ENCODE measurements at regions not wholly inside any gene's neighbourhood (a gene's known extent, or its start where the extent isn't known, plus 50 kb on each side); places are given as distances from the start of the nearest gene placed in this dataset.

DNA sequence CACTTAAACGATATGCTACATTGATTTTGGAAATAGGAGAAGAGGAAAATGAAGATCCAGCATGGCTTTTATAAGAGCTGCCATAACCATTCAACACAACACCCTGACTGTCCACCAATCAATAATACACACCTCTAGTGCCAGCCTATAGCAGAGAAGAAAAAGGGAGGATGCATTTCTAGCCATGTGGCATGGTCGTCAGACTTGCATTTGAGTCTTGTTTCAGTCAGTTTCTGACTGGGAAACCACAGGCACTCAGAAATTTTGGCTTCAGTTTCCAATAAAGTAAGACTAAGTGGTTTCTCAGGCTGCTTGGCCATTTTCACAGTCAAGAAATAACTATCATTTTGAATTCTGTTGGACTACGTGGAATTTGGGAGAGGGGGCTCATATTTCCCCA lies 523.5 kb upstream of the LRRC4C start:
- DNase-seq: no peak

DNA sequence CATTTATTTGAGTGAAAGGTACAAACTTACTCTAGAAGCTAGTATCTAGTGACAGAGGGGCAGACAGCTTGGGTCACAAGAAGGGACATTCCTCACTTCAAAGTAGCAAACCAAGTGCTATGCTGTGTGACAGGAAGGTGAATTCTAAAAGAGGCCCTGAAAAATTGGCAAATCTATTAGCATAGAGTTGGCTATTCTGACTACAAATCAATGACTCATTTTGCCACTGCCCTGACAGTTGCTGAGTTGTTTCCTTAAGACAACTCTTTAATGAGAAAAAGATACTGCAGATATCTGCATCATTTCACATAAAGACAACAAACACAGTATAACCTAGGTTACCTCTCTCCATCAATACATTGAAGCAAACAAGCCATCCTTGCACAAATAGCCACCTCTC lies 524.0 kb upstream of the LRRC4C start:
- no peak for DNase-seq

DNA sequence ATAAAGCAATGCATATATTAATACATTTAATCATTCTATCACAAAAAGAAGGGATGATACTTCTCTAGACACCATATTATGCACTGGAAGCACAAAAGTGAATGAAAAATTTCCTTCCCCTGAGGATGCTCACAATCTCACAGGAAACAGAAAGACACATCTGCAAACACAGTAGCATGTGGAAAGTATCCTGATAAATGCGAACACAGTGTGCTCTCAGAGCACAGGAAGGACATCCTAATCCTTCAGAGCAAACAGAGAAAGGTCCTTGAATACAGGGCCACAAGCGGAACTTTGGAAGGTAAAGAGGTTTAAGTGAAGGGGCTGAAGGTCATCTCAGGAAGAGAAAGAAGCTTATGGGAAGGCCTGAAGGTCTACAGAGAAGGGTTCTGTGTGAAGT lies 524.6 kb upstream of the LRRC4C start:
- no peak for DNase-seq

DNA sequence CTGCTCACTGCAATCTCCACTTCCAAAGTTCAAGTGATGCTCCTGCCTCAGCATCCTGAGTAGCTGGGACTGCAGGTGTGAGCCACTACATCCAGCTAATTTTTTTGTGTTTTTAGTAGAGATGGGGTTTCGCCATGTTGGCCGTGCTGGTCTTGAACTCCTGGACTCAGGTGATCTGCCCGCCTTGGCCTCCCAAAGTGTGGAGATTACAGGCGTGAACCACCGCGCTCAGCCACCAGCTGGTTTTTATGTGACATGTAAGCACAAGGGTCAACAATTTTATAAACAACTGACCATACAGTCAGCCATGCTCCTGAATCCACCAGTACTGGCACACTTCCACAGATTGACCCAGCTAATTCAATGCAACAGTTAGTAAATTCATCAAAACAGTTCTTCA lies 526.3 kb upstream of the LRRC4C start:
- no peak for DNase-seq

DNA sequence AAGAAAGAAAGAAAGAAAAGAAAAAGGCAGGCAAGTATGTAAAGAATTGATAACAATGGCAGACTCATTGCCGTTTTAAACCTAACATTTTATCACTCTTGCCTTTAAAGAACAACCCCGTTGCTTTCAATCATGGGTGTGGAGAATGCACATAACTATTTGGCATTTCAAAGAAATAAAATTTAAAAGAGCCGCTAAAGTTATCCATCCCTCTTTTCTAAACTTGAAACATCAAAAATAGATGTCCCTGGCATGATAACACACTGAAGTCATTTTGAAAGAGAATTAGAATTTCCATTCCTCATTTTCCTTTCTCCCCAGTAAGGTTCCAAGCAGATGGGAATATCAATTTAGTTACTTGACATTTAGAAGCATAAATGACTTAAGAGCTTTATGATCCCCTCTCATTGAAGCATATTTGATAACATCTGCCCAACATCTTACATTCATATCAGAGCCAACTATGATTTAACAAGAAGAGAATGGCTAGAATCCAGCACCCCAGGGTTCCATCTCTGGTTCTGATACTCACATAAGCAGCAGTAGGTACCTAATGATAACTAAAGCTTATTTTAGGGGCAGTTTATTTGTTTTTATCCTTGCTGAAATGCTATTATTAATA lies 529.6 kb upstream of the LRRC4C start:
- DNase-seq: no peak

DNA sequence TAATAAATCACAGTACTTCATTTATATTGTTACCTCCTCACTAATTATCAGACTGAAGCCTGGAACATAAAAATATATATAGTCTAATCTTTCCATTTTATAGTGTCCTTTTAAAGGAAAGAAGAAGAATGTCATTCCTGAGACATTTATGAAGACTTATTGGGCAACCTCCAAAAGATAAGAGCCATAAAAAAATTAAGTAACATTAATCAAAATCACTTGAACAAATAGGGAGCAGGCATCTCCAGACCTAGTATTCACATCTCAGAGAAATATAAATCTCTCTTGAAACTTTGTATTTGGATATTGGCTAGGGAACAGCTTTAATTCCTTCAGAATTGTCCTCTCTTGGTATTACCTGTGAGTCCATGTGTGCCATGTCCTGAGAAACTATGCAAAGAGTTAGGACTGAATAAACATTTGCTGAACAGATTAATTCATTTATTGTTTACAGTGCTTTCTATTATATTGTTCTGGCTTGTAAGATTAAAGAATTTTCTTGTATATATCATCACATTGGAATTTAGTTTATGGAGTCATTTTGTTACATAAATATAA lies 530.5 kb upstream of the LRRC4C start:
- no peak for DNase-seq

DNA sequence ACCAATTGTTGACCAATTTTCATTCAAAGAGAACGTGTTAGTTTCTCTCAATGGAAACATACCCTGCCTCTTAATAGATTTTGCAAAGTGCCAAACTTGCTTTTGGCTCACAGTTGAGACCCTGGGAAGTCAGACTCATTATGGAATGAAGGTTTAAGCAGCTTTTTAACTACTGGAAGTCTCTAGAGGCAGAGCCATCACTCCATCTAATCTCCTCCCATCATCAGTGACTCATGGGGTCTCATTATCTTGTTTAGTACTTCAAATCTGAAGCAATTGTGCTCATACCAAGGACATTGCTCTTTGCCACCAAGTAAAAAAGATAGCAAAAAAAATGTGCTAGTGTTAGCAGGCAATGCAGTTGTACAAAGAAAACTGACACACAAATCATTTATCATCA lies 537.1 kb upstream of the LRRC4C start:
- DNase-seq: no peak

DNA sequence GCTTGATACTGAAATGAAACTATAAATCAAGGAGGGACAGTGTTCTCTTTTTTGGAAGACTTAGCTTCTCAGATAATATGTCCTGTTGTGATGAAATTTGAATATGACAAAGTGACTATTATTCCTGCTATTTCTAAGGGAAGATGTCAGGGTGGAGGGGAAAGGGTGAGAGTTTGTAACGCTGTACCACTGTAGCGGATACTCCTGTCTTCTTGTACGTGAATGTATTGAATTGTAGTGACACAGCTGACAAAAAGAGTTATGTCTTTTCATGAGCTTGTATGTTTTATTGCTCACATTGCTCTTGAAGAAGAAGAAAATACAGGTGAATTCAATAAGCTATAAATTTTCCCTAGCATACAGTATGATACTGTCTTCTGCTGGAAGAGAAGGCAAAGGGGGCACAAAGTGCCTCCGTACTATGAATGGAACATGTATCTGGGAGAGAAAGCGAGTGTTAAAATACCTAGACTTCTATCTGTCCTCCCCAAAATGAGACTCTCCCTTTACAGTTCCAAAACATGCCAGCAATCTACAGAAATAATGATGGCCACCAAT lies 538.5 kb upstream of the LRRC4C start:
- no peak for DNase-seq

DNA sequence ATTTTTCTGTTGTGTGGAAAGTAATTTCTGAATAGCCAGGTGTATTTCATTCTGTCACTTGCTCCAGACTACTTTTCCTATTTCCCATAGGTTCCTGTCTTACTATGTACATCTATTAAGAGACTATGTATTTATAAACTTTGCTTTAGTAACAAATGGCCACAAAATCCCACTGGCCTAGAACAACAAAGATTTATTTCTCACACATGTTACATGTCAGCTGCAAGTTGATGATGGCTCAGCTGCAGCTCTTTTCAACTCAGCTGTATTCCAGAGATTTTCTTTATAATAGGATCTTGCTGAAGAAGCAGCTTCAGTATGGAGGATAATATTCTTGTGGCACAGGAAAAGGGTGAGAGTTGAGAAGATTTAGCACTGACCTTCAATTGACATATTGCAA lies 539.6 kb upstream of the LRRC4C start:
- no peak for DNase-seq

DNA sequence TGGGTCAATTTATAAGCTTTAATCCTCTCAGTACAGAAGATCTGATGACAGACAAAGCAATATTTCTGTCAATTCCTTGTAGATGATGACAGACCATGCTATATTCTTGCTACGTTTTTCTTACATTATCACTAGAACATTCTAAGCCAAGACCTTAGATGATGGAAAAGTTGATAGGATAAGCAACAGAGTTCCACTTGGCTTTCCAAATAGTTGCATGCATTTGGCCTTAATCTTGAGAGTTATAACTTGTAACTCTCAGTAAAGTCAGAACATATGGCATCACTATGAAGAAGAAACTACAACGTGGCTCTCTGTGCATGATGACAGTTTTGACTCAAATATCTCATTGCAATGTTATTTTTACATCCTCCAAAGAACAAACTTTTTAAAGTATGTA lies 544.3 kb upstream of the LRRC4C start:
- DNase-seq: no peak

DNA sequence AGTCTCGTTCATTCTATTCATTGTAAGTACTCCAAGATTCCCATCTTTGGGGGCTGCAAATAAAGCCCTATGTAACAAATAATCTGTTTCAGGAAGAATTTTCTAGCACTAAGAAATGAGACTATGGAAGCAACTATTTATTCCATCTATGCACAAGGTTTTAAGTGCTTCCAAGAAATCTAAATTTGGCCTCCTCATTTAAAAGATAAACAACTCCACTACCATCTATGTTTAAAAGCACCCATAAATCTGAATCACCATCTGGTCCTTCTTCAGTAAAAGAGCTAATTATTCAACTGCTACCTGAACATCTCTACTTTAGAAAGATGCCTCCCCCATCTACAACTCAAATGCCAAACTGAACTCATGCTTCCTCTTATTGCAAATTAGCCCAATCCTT lies 547.3 kb upstream of the LRRC4C start:
- no peak for DNase-seq

DNA sequence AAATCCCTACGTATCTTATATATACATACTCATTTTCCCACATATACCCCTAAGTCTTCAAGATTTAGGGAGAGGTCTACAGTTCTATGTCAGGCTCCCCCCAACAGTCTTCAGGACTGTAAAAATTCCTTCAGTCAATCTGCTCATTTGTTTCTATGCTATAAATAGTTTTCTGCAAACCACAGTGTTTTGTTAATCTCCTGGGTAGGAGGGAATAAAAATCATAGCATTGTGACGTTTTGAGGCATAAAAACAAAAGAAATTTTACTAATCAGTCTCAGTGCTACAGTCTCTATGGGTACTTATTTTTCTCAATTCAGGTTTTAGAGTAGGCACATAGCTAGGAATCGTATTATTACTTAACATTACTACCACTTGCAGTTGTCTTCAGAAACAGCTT lies 552.8 kb upstream of the LRRC4C start:
- DNase-seq: no peak

DNA sequence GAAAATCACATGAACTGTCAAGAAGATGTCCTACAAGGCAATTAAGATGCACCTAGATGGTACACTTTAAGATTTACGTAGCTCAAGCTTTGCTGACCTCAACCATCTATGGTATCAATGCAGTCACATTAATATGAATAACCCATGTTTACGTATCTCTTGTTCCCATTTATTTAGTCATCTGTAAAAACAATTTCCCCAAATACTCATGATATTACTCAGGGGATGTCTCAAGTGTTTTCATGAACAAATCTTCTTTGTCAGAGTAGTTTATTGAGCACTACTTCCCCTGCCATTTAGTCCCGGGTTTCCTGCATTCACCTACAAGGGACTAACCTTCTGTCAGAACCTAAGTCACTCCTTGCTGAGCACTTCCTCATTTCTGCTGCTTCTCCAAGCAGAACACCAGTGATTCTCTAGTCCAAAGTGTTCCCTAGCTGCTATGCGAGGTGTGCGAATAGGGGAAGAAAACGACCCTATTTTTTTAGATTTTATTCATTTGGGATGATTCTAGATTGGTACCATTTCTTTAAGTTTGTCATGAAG lies 554.3 kb upstream of the LRRC4C start:
- no peak for DNase-seq

DNA sequence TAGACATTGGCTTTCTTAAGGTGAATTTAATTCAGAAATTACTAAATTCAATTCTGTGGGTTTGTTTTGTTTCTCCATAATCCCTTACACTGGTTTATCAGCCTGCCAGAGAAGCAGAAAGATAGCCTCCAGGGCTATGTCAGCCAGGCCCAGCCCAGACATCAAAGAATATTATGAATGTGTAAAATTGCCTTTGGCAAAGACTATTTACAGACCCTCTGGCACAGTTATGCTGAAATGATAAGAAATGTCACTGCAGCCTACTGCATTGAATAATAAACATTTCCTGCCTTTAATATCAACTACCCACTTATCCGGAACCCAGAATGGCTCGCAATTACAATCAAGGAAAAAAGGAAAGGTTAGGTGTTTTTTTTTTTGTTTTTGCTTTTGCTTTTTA lies 562.5 kb upstream of the LRRC4C start:
- DNase-seq: no peak

DNA sequence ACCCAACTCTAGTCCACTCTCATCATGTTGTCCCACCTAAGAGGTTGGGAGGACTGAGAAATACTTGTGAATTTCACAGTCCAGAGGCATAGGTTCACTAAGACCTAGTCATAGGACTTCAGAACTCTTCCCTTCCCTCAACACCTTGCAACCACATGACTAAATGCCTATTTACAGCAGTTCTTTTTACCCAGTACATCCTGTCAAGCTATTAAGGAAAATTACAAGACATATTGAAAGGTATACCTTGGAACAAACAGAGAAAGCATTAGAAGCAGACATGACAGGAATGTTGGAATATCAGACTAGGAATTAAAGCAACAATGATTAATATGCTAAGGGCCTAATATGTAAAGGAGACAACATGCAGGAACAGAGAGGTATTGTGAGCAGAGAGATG lies 563.8 kb upstream of the LRRC4C start:
- no peak for DNase-seq

DNA sequence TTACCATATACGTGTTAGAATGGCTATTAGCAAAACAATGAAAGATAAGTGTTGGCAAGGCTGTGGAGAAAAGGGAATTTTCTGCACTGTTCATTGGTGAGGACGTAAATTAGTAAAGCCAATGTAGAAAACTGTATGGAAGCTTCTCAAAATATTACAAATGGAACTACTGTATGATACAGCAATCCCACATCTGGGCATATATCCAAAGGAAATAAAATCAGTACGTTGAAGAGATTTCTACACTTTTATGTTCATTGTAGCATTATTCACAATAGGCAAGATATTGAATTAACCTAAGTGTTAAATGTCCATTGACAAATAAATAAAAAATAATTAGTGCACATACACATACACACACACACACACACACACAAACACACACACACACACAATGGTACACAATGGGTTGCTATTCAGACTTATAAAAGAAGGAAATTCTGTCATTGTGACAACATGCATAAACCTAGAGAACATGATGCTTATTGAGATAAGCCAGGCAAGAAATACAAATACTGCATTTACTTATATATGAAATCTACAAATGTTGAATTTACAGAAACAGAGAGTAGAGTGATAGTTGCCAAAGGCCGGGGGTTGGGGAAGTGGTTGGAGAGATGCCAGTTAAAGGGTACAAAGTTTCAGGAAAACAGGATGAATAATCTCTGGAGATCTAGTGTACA lies 565.8 kb upstream of the LRRC4C start:
- no peak for DNase-seq

DNA sequence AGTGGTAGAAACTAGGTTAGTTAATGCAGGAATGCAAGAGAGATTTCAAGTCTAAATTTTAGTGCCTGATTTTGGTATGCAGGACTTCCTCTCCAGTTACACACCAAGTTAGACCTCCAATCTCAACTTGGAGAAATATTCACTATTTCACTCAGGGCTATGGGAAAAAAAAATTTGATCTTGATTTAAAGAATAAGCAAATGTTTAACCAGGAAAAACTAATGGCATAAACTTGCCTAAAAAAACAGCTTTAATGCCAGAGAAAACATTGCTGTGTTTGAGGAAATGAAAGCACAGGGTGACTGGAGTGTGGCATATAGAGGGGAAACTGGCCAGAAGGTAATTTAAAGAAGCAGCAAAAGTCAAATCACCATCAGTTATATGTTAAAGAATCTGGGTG lies 575.4 kb upstream of the LRRC4C start:
- DNase-seq: no peak

DNA sequence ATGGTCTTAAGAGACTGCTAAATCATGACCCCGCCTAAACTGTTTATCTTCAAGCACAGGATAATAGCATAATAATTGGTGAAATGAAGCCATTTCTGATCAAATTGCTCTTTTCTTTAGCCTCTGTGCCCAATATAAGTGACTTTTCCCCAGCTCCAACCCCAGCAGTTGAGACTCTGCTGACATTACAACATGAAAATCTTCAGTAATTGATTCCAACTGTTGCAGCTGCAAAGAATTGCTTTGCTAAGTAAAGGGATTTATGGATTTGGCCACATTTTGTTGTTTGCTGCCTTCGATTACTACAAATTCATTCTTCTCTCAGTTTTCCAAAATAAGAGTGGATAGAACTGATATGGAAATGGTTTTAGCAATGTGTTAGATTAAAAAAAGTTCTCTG lies 576.7 kb upstream of the LRRC4C start:
- DNase-seq: no peak

DNA sequence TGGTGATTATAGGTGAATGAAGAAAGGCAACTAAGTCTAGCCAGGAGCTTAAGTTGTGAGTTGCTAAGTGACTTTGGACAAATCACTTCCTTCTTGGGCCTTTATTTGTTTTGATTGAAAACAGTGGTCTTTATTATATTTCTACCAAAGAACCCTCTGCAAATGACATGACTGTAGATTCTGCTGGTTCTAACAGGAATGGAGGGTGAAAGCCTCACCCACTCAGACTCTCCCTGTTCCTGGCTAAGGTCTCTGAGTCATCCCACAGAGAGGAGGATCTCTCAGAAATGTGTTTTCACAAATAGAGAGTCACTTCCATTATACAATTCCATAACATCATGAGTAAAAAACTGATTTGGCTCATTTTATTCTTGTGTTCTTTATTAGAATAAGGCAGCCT lies 583.9 kb upstream of the LRRC4C start:
- no peak for DNase-seq

DNA sequence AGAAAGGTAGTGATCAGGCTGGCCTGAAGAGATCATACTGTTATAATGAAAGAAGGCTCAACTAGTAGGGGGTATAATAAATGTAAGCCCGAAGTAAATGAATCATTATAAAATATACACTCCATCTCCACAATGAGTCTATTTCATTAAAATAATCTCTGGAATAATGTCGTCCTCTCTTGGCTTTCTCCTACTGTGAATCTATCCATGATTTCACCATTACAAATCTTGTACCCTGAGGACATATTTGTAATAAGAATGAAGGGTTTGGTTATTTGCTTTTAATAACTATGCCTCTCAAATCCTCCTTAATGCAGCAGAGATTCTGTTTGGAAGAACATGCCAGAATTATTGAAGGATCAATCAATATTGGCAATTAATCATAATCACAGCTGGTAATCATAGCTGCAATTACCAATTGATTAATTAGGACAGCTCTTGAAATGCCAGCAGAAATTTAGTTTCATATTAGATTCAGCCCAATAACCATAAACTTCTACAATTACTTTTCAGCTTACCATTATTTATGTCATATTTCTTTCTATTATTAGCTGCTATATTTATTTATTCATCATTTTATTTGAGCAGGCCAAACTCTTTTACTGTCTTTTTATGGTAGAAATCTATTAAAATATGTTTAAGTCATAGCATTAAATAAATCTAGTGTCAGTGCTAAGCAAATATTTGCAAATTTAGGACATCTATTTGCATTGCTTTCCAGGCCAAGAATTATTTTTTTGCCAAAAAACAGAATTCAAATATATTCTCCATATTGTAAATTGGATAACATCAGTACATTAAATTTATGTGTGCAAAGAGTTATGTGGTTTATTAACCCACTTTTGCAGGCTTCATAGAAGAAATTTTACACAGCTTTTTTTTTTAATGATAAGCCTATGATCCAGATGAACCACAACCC lies 588.4 kb upstream of the LRRC4C start:
- no peak for DNase-seq

DNA sequence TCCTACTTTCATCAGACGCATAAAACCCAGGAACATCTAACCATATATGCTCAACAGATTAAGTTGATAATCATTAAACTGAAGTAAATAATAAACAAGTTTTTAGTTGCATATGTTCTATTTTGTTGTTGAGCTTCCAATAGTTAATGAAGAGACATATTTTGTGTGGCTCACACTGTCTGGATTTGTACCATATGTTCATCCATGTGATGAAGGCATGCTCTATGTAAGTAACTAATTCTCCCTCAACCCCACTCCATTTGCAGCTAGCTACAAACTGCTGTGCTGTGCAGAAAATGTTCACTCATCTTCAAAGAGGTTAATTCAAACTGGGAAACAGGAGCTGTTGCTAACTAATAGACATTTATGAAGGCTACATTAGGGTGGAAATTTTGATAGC lies 589.7 kb upstream of the LRRC4C start:
- DNase-seq: no peak

DNA sequence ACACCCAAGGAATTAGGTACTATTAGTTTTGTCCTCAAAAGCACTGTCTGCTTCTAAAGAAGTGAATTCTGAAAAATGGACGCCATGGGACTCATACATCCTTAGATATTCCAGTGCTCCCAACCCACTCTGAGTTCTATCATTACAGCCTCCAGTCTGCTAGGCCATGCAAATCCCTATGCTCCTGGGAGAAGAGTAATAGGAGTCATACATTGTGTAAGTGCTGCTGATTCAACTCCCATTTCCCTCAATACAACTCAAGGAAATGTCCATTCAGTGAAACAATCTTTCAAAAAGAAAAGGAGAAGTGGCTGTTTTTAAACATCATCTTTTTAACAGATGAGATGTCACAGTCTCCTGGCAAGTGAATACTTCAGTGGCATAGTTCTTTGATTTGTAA lies 590.2 kb upstream of the LRRC4C start:
- DNase-seq: no peak

DNA sequence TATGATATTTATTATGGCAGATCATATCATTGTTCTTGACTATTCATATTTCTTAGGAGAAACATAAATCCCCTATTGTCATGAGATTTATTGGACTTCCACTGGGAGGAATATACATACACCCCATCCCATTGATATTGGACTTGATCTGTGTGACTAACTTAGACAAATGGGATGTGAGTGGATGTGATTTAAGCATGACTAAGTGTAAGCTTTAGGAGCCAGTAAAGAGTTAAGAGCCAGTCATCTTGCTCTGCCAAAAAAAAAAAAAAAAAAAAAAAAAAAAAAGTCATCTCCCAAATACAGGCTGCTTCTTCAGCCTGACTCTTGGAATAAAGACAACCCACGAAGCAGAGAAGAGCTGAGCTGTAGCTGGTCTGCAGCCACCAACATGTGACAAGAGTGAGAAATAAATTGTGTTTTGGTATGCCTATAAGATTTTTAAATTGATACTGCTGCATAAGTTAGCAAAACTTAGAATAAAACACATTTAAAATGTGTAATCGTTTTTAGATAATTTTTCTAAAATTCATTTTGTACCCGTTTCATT lies 595.0 kb upstream of the LRRC4C start:
- DNase-seq: no peak
